HEK293T (cell line): ENCODE measurements at regions not wholly inside any gene's neighbourhood (a gene's known extent, or its start where the extent isn't known, plus 50 kb on each side); places are given as distances from the start of the nearest gene placed in this dataset.

Experiments
- CTCF ChIA-PET: fragments of 350-600 bp; formaldehyde crosslinking; extraction: SDS; loops from one replicate; lab custom pipeline; 2021; ENCODE audit warnings: antibody characterized with exemption, inconsistent platforms; lab: Yijun Ruan, JAX
- POLR2A ChIA-PET: fragments of 350-600 bp; formaldehyde crosslinking; extraction: SDS; loops from one replicate; lab custom pipeline; 2020; ENCODE audit warnings: antibody characterized with exemption, inconsistent platforms; lab: Yijun Ruan, JAX
- DNase-seq: peaks from one replicate; pipeline ENCODE4 v3.0.0; 2012; ENCODE audit warnings: mixed read lengths; ENCODE audit errors: extremely low spot score
- ARNT ChIP-seq: fragments of 450-650 bp; IDR thresholded peaks from 2 replicates; pipeline ENCODE4 v1.6.1; 2017; ENCODE audit warnings: mild to moderate bottlenecking
- BHLHE40 ChIP-seq: fragments of 450-650 bp; IDR thresholded peaks from 2 replicates; pipeline ENCODE4 v1.6.1; 2016; ENCODE audit warnings: mild to moderate bottlenecking, moderate library complexity, borderline replicate concordance
- CTBP1 ChIP-seq: fragments of 450-650 bp; IDR thresholded peaks from 2 replicates; pipeline ENCODE4 v1.6.1; 2016; ENCODE audit warnings: borderline replicate concordance
- ELF4 ChIP-seq: fragments of 450-650 bp; IDR thresholded peaks from 2 replicates; pipeline ENCODE4 v1.6.1; 2017; ENCODE audit warnings: antibody characterized with exemption
- FOXA1 ChIP-seq: fragments of 450-650 bp; IDR thresholded peaks from 2 replicates; pipeline ENCODE4 v1.6.1; 2016; ENCODE audit warnings: mild to moderate bottlenecking
- FOXK2 ChIP-seq: fragments of 450-650 bp; IDR thresholded peaks from 2 replicates; pipeline ENCODE4 v1.6.1; 2016; ENCODE audit warnings: mild to moderate bottlenecking
- FOXM1 ChIP-seq: fragments of 450-650 bp; IDR thresholded peaks from 2 replicates; pipeline ENCODE4 v1.6.1; 2017; ENCODE audit warnings: mild to moderate bottlenecking, borderline replicate concordance
- HDGF ChIP-seq: fragments of 450-650 bp; IDR thresholded peaks from 2 replicates; pipeline ENCODE4 v1.6.1; 2017; ENCODE audit warnings: antibody characterized with exemption, borderline replicate concordance
- L3MBTL2 ChIP-seq: fragments of 450-650 bp; conservative IDR thresholded peaks from 2 replicates; pipeline ENCODE4 v1.6.1; 2016; ENCODE audit warnings: mild to moderate bottlenecking
- LEF1 ChIP-seq: fragments of 450-650 bp; IDR thresholded peaks from 2 replicates; pipeline ENCODE4 v1.6.1; 2017; ENCODE audit warnings: mild to moderate bottlenecking, borderline replicate concordance
- NFRKB ChIP-seq: fragments of 450-650 bp; IDR thresholded peaks from 2 replicates; pipeline ENCODE4 v1.6.1; 2016; ENCODE audit warnings: mild to moderate bottlenecking, moderate library complexity
- SP1 ChIP-seq: fragments of 450-650 bp; IDR thresholded peaks from 2 replicates; pipeline ENCODE4 v1.6.1; 2017
- SUZ12 ChIP-seq: fragments of 450-650 bp; IDR thresholded peaks from 2 replicates; pipeline ENCODE4 v1.6.1; 2016; ENCODE audit warnings: mild to moderate bottlenecking
- TARDBP ChIP-seq: fragments of 450-650 bp; IDR thresholded peaks from 2 replicates; pipeline ENCODE4 v1.6.1; 2016
- ZNF384 ChIP-seq: fragments of 450-650 bp; IDR thresholded peaks from 2 replicates; pipeline ENCODE4 v1.6.1; 2016
- TF ChIP-seq, protein P1 (sequence below): fragments of 450-650 bp; IDR thresholded peaks from 2 replicates; pipeline ENCODE4 v1.6.1; 2016

DNA sequence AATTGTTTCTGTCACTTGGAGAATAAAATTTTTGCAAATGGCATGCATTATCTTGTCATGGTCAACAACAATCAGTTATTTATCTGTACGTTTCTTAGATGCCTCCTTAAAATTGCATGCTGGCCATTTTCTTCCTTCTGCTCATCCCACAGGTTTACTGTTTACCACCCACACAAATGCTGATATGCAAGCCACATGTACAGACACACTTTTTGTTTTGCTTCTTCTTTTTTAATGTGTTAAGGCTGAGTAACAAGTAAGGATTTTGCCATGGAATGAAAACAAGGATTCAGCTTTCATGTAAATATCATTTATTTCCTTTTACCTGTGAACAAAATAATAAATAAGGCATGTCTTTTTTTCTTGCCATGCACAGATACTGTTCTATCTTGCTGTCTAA is 1077.1 kb upstream of the ZEB2 start:
- no peak for DNase-seq
- TF ChIP-seq SUZ12 (no peak), L3MBTL2 (no peak), BHLHE40 (no peak), LEF1 (no peak), HDGF (no peak), TARDBP (no peak), ELF4 (no peak), ARNT (no peak), ZNF384 (no peak), FOXA1 (no peak), FOXM1 (no peak), SP1 (no peak), CTBP1 (no peak), NFRKB (no peak), FOXK2 (no peak)
- TF ChIP-seq, protein P1, sequence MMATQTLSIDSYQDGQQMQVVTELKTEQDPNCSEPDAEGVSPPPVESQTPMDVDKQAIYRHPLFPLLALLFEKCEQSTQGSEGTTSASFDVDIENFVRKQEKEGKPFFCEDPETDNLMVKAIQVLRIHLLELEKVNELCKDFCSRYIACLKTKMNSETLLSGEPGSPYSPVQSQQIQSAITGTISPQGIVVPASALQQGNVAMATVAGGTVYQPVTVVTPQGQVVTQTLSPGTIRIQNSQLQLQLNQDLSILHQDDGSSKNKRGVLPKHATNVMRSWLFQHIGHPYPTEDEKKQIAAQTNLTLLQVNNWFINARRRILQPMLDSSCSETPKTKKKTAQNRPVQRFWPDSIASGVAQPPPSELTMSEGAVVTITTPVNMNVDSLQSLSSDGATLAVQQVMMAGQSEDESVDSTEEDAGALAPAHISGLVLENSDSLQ, result no peak
- CTCF ChIA-PET, result no interaction called here
- POLR2A ChIA-PET, result no interaction called here

DNA sequence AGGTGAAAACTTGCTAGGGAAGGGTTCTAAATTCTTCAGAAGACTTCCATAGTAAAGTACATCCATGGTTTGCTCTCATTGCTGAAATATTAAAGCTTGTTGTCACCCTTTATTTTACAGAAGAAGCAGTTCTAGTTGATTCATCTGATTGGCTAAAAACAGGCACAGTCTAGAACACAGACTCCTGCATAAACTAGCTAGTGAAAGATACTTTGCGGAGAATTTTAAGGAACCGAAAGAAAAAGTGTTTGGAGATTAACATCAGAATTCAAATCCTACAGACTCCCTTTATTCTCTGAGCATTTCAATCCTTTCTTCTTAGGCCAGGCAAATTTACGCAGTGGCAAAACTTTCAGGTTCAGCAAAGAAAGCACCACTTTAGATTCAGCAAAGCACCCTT is 1076.5 kb upstream of the ZEB2 start:
- ChIA-PET CTCF (no interaction called here), POLR2A (no interaction called here)
- no peak for TF ChIP-seq TARDBP
- TF ChIP-seq SUZ12, result no peak
- TF ChIP-seq, protein P1, result no peak
- no peak for TF ChIP-seq ARNT
- TF ChIP-seq SP1, result no peak
- no peak for TF ChIP-seq L3MBTL2
- DNase-seq, result no peak

DNA sequence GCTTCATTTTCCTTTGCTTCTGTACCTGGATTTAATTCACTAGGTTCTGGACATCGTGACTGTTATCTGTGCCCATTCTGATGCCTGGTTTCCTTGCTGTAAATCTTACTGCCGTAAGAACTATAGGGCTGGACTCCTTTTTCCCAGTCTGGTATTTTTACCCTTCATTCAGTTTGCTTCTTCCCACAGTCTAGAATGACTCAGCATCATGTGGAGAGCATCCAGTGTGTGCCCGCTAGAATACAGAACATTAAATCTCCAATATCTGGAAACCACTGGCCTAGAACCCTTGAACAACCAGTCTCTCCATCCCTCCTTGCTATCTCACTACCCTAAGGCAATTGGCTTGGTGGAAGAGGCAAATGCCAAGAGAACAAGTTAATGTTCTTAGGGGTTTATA is 1075.4 kb upstream of the ZEB2 start:
- POLR2A ChIA-PET, result no interaction called here

DNA sequence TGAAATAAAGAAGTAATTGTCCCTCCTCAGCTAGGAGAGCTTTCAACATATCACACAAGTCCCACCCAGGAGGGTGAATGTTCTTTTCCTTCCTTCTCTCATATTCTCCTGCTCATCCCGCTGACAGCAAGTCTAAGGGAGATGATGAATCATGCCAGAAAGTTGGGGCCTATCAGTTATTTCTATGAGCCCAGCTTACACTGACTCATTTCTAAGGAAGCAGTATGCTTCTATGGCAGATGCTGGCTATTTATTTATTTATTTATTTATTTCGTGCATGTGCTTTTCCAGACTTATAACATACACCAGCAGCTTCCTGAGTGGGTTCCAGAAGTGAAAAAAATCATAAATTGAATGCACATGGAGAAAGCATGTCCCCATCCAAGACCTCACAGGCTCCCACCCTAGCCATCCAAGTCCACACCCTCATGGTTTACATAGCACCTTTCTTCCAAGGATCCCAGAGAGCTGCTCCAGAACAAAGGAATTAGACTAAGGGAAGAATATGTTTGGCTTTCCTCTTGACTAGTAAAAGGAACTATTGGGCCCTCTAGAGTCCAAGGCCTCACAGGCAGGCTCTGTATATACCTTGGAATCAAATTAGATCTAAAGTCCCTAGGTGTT is 1074.2 kb upstream of the ZEB2 start:
- ChIA-PET CTCF (interaction anchor here (0.8 kb wide), 1 partner anchor 255 kb away, joined by 3 read pairs; no protein-coding TSS in a partner anchor), POLR2A (no interaction called here)
- no peak for DNase-seq
- TF ChIP-seq L3MBTL2, result no peak
- no peak for TF ChIP-seq LEF1
- TF ChIP-seq ZNF384, result no peak
- no peak for TF ChIP-seq SUZ12
- no peak for TF ChIP-seq BHLHE40
- no peak for TF ChIP-seq HDGF
- no peak for TF ChIP-seq TARDBP
- TF ChIP-seq, protein P1, result no peak
- TF ChIP-seq NFRKB, result no peak
- no peak for TF ChIP-seq FOXM1
- no peak for TF ChIP-seq FOXA1
- no peak for TF ChIP-seq ARNT
- no peak for TF ChIP-seq CTBP1
- TF ChIP-seq ELF4, result no peak

More for the DNA sequence above, 1075.4 kb upstream of the ZEB2 start:
- DNase-seq, result no peak
- TF ChIP-seq SUZ12 (no peak), FOXA1 (no peak), FOXM1 (no peak), BHLHE40 (no peak), NFRKB (no peak), SP1 (no peak), FOXK2 (no peak), HDGF (no peak), ELF4 (no peak), ZNF384 (no peak), ARNT (no peak), TARDBP (no peak), L3MBTL2 (no peak), LEF1 (no peak), CTBP1 (no peak)
- CTCF ChIA-PET, result no interaction called here

DNA sequence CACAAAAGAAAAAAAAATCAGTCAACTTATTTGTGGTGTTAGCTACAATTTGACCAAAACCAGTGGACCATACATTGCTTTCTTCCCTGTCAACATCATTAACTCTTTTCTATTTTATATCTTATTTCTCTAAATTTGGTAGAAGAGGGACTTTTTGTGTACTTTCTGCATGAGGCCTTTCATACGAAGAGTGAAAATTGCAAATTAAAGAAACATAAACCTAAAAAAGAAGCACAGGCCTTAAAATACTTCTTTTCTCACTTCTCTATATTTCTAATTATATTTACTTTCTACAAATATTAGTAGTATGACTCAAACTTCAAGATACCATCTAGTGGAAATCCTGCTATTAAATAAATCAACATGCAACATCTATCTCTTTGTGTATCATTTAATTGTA is 1073.4 kb upstream of the ZEB2 start:
- ChIA-PET POLR2A (no interaction called here), CTCF (no interaction called here)
- no peak for TF ChIP-seq CTBP1
- no peak for TF ChIP-seq ARNT
- TF ChIP-seq SUZ12, result no peak
- TF ChIP-seq FOXK2, result no peak
- TF ChIP-seq NFRKB, result no peak
- TF ChIP-seq, protein P1, result no peak
- no peak for TF ChIP-seq LEF1
- TF ChIP-seq ZNF384, result no peak
- TF ChIP-seq BHLHE40, result no peak
- TF ChIP-seq SP1, result no peak
- no peak for TF ChIP-seq FOXM1
- no peak for TF ChIP-seq FOXA1
- TF ChIP-seq L3MBTL2, result no peak
- no peak for DNase-seq

DNA sequence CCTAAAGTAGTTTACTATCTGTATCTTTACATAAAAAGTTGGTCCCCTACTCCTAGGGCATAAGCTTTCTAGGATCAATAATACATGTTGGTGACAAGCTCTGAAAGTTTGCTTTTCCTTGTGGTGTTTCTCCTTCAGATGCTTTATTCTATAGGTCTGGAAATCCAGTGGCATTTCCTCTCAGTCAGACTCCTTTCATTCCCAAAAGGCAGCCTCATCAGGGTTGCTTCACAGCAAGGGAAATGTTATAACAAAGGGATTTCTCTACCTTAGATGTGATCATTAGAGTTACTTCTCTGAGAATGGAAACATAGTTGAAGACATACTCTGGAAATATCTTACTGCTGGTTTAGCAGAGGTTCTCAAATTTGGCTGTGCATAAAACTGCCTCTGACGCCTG is 1072.4 kb upstream of the ZEB2 start:
- CTCF ChIA-PET, result no interaction called here
- TF ChIP-seq FOXA1, result no peak
- no peak for TF ChIP-seq HDGF
- no peak for TF ChIP-seq FOXK2
- TF ChIP-seq L3MBTL2, result no peak
- TF ChIP-seq NFRKB, result no peak
- no peak for TF ChIP-seq ELF4
- TF ChIP-seq BHLHE40, result no peak
- no peak for TF ChIP-seq CTBP1
- TF ChIP-seq, protein P1, result no peak
- TF ChIP-seq FOXM1, result no peak
- no peak for TF ChIP-seq SP1
- no peak for TF ChIP-seq LEF1
- TF ChIP-seq TARDBP, result no peak
- no peak for TF ChIP-seq SUZ12
- TF ChIP-seq ZNF384, result no peak
- TF ChIP-seq ARNT, result no peak
- DNase-seq, result no peak
- POLR2A ChIA-PET, result no interaction called here
